SH-SY5Y (cell line): ENCODE measurements at regions not wholly inside any gene's neighbourhood (a gene's known extent, or its start where the extent isn't known, plus 50 kb on each side); places are given as distances from the start of the nearest gene placed in this dataset.

ENCODE experiments used
- GATA2 ChIP-seq: IDR thresholded peaks from 2 replicates; pipeline ENCODE4 v1.6.1; 2011; ENCODE audit warnings: mild to moderate bottlenecking, low read depth, low read length
- GATA3 ChIP-seq: IDR thresholded peaks from 2 replicates; pipeline ENCODE4 v1.6.1; 2011; ENCODE audit warnings: low read depth, mild to moderate bottlenecking, low read length, moderate library complexity

- TF ChIP-seq GATA3 (no peak), GATA2 (no peak)
Observed at GRCh38 chr4:80145739-80146138, 51.6 kb upstream of the PRDM8 start.

GRCh38 chr4:80144676-80145470, 52.4 kb upstream of the PRDM8 start:
- TF ChIP-seq GATA2 (no peak), GATA3 (no peak)

GRCh38 chr4:80143307-80143679, 54.0 kb upstream of the PRDM8 start:
- TF ChIP-seq GATA3 (no peak), GATA2 (no peak)

GRCh38 chr4:80142394-80143306, 54.7 kb upstream of the PRDM8 start:
- TF ChIP-seq GATA2 = no peak
- no peak for TF ChIP-seq GATA3

GRCh38 chr4:80141543-80141942, 55.8 kb upstream of the PRDM8 start:
- no peak for TF ChIP-seq GATA2
- TF ChIP-seq GATA3 = no peak

- TF ChIP-seq GATA2 (no peak), GATA3 (no peak)
Observed at GRCh38 chr4:80140194-80140593, 57.1 kb upstream of the PRDM8 start.

- TF ChIP-seq GATA3 (no peak), GATA2 (no peak)
Observed at GRCh38 chr4:80139671-80140070, 57.6 kb upstream of the PRDM8 start.

GRCh38 chr4:80138551-80139538, 58.5 kb upstream of the PRDM8 start:
- TF ChIP-seq GATA2 = no peak
- no peak for TF ChIP-seq GATA3

- TF ChIP-seq GATA3 (no peak), GATA2 (no peak)
Observed at GRCh38 chr4:80137631-80138030, 59.7 kb upstream of the PRDM8 start.

- TF ChIP-seq GATA2 = no peak
- TF ChIP-seq GATA3 = no peak
Observed at GRCh38 chr4:80136270-80136669, 61.0 kb upstream of the PRDM8 start.

- TF ChIP-seq GATA2 = no peak
- no peak for TF ChIP-seq GATA3
Observed at GRCh38 chr4:80135702-80136058, 61.6 kb upstream of the PRDM8 start.

GRCh38 chr4:80134936-80135701, 62.1 kb upstream of the ANTXR2 start:
- peak; percentile 42; the same call in 1 of the 2 replicates for TF ChIP-seq GATA2
- no peak for TF ChIP-seq GATA3

GRCh38 chr4:80133240-80133783, 60.3 kb upstream of the ANTXR2 start:
- no peak for TF ChIP-seq GATA3
- no peak for TF ChIP-seq GATA2

GRCh38 chr4:80129785-80130184, 56.8 kb upstream of the ANTXR2 start:
- TF ChIP-seq GATA3 (no peak), GATA2 (no peak)
